ENCODE measurements at regions not wholly inside any gene's neighbourhood (a gene's known extent, or its start where the extent isn't known, plus 50 kb on each side); places are given as distances from the start of the nearest gene placed in this dataset.

DNA sequence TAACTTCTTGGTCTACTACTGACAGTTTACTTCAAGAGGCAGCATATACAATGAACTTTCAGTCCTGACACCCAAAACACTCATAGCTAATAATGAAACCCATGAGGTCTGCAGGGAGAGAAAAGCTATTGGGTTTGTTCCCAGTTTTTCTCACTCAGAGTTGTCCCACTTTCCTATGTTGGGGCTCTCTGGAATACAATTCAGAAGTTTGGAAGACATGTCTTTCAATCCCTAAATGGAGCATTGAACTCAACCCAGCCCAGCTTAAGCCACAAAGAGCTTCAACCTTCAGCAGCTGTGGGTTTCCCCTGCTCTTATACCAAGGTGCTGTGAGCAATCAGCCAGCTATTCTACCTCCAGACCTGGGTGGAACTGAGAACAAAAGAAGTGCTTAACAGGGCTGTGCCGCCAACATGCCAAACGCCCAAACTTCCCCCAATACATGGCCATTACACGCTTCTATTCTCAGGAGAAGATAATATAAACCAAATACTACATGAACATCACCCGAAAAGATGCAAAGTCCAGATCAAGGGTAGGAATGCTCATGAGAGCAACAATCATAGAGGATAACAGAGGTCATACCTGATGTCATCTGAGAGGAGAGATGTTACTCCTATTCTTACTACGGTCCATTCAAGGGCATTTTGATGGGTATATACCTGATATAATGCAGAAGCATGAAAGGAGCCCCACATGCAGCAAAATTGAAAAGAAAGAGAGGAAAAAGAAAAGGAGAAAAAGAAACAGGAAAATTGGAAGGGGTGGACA lies 131.2 kb upstream of the TGFBR2 start:
- TF ChIP-seq, protein P1, sequence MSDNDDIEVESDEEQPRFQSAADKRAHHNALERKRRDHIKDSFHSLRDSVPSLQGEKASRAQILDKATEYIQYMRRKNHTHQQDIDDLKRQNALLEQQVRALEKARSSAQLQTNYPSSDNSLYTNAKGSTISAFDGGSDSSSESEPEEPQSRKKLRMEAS (IDR thresholded peaks at IDR 0.05), result no peak
- TF ChIP-seq, protein P2, sequence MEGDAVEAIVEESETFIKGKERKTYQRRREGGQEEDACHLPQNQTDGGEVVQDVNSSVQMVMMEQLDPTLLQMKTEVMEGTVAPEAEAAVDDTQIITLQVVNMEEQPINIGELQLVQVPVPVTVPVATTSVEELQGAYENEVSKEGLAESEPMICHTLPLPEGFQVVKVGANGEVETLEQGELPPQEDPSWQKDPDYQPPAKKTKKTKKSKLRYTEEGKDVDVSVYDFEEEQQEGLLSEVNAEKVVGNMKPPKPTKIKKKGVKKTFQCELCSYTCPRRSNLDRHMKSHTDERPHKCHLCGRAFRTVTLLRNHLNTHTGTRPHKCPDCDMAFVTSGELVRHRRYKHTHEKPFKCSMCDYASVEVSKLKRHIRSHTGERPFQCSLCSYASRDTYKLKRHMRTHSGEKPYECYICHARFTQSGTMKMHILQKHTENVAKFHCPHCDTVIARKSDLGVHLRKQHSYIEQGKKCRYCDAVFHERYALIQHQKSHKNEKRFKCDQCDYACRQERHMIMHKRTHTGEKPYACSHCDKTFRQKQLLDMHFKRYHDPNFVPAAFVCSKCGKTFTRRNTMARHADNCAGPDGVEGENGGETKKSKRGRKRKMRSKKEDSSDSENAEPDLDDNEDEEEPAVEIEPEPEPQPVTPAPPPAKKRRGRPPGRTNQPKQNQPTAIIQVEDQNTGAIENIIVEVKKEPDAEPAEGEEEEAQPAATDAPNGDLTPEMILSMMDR (IDR thresholded peaks at IDR 0.05; ENCODE audit: control extremely low read depth in 1 of 3, insufficient read depth in 1 of 3, low read depth in 1 of 3, low read length in 3 of 3), result no peak
- TF ChIP-seq POLR2A (IDR thresholded peaks at IDR 0.05; ENCODE audit: control extremely low read depth in 1 of 2, low read depth in 2 of 2, low read length in 2 of 2), result no peak
- TF ChIP-seq POLR2AphosphoS5 (IDR thresholded peaks at IDR 0.05; ENCODE audit: low read depth, low read length), result no peak
- TF ChIP-seq SP2 (IDR thresholded peaks at IDR 0.05; ENCODE audit: low read length), result no peak
- no peak for TF ChIP-seq NANOG (IDR thresholded peaks at IDR 0.05; ENCODE audit: insufficient read depth, low read depth, low read length, poor library complexity, severe bottlenecking)
- TF ChIP-seq JUN (IDR thresholded peaks at IDR 0.05; ENCODE audit: low read depth, low read length), result no peak
- TF ChIP-seq EP300 (IDR thresholded peaks at IDR 0.05; ENCODE audit: borderline replicate concordance in 1 of 2, low read depth in 2 of 2, low read length in 2 of 2), result no peak
- no peak for TF ChIP-seq TAF1 (IDR thresholded peaks at IDR 0.05; ENCODE audit: low read depth, low read length)
- TF ChIP-seq, protein P3, sequence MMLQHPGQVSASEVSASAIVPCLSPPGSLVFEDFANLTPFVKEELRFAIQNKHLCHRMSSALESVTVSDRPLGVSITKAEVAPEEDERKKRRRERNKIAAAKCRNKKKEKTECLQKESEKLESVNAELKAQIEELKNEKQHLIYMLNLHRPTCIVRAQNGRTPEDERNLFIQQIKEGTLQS (IDR thresholded peaks at IDR 0.05; ENCODE audit: insufficient read depth, low read depth, low read length), result no peak
- no peak for TF ChIP-seq TBP (IDR thresholded peaks at IDR 0.05; ENCODE audit: low read depth, low read length)
- TF ChIP-seq EZH2 (IDR thresholded peaks at IDR 0.05; ENCODE audit: low read depth, low read length, severe bottlenecking), result no peak
- TF ChIP-seq BCL11A (IDR thresholded peaks at IDR 0.05; ENCODE audit: low read depth in 2 of 2, low read length in 2 of 2), result no peak
